NOMO-1 (cell line): ENCODE measurements at regions not wholly inside any gene's neighbourhood (a gene's known extent, or its start where the extent isn't known, plus 50 kb on each side); places are given as distances from the start of the nearest gene placed in this dataset.

Experiments
- DNase-seq, 2 experiments: peaks; one replicate each; lab custom pipeline; 2025; ENCODE audit not compliant: unreplicated experiment in 2 of 2; lab: John Stamatoyannopoulos, UW

DNA sequence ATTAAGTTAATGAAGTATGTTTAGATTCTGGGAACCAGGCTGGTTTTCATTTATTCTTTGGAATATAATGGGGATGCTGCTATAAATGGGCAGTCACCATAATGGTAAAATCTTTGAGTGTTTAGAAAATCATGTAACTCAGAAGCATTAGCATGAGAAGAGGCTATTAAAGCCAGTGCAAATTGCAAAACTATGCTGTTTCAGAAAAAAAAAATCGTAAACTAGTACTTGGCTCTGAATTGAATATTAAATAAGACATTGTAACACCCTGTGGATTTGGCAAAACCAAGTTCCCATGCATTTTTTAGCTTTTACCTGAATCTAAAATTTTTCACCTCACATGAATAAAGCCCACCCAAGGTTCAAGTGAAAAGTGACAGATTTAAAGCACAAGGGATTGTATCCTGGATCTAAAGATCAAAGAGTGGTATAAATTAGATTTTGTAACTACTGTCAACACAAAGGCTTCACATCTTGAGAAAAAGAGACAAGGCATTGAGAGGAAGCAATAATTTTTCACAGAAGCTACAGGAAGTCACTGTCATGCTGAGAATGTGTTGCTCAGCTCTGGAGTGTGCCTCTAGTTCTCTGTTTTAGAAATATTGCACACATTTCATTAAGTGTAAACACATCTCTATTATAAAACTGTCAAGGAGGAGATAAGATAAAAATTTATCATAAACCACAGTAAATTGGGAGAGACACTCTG, 142.2 kb downstream of the ABCA8 start:
- peak; percentile 59 to 86 for DNase-seq

DNA sequence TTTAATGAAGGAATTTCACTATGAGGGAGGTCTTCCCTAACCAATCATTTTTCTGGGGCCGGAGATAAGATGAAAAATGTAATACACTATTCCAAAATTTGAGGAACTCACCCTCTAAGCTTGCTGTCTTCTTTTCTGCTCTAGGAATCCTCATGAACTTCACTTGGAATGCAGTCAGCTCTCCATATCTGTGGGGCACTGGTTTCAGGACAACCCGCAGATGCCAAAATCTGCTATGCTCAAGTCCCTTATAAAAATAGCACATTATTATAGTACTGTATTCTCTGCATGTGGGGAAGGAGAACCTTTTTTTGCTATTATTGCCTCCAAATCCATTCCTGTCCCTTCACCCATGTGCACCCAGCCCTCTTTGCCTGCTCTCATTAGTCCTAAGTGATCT, 146.0 kb downstream of the ABCA8 start:
- DNase-seq, result no peak

DNA sequence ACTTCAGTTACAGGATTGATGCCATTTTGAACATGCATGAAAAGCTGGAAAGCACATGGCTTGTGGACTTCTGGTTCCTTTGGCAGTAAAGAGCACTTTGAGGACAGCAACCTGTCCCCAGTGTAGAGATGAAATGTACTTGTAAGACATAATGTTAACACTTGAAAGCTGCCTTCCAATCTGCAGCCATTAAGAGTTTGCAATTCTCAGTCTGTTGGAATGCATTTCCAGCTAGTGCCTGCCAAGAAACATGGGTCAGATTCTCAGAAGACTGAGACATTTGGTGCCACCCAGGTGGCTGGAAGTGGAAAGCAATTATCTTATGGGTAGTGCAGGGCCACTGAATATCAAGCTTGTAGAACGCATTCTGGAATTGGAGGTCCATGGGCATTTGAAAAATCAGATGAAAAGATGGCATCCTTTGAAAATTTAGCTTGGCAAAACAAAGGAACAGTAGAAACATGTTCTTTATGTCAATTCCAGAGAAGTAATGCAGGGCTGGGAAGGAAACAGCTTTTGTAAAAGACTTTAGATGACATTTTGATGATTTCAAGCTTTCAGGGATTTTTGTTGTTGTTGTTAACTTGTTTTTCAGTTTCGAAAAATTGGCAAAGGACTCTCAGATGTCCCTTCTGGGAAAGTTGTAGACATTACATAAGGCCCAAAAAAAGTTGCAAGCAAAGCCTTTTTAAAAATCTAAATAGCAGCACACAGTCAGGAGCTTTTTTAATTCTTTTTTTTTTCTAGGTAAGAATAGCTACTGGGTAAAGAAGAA, 147.0 kb downstream of the ABCA8 start:
- no peak for DNase-seq

DNA sequence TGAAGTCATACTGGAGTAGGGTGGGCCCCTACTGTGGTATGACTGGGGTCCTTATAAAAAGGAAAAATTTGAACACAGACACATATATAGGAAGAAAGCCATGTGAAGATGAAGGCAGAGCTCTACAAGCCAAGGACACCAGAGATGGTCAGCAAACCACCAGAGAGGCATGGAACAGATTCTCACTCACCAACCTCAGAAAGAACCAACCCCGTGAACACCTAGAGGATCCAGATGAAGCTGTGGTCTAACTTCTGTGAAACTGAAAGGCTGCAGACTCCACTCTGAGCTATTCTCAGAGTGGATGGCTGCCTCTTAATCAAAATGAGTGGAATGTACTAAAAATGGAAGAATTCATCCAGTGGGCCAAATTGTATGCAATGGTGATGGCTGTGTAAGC, 149.6 kb downstream of the ABCA8 start:
- no peak for DNase-seq

DNA sequence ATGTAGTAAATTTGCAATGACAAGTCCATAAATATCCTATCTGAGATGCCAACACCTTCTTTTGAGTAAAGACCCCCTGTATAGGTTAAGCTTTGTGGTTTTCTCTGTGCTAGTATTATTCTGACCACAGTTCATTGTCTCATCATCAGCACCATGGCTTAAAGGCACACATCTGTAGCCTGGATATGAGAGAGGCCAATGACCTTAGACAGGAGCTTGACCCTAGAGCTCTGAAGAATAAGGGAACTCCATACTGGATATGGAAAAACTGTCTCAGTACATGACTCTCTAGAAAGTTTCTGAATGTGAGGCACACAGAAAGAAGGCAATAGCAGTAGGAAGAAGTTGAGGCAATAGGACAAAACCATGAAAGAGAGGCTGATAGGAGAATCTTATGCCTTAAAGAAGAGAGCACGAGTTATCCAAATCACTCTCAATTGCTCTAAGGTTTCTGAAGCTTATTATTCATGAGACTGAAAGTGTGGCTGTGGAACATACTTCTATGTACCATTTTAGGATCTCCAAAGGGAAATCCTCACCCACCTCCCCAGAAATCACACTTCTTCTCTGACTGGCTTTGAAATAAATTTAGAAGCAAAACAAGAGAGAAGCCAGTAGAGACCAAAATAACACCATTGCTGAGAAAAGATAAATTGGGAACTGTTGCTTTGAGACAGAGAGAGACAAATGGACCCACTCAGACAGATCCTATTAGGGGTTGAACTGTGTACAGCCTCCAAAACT, 150.2 kb downstream of the ABCA8 start:
- DNase-seq, result no peak

DNA sequence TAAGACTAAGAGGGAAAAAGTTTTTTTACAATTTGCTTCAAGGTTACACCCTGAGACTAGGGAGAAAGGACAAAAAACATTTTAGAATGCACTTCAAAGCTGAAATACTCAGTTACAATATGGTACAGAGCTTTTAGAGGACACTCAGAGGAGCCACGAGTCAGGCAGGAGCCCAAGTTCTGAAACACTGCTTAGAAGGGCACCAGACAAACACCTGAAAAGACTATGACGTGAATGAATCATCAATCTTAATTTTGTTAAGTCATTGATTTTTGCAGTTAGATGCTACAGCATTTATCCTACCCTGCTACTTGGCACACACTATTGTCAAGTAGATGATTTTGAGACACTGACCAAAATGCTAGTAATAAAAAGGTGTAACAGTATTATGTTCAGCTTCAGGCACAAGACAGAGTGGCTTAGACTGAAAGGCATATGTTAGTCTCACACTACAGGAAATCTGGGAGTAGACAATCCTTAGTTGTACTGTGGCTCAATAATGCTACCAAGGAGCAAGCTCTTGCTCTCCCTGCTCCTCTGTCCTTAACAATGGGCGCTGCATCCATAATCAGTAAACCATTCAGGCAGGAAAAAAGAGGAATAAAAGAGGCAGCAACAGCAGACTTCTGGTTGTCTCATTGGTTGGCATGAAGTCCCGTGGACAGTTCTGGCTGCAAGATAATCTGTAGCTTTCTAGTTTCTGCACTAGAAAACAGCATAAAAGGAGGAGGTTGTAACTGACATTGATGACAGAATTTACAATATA, 151.8 kb downstream of the ABCA8 start:
- no peak for DNase-seq

DNA sequence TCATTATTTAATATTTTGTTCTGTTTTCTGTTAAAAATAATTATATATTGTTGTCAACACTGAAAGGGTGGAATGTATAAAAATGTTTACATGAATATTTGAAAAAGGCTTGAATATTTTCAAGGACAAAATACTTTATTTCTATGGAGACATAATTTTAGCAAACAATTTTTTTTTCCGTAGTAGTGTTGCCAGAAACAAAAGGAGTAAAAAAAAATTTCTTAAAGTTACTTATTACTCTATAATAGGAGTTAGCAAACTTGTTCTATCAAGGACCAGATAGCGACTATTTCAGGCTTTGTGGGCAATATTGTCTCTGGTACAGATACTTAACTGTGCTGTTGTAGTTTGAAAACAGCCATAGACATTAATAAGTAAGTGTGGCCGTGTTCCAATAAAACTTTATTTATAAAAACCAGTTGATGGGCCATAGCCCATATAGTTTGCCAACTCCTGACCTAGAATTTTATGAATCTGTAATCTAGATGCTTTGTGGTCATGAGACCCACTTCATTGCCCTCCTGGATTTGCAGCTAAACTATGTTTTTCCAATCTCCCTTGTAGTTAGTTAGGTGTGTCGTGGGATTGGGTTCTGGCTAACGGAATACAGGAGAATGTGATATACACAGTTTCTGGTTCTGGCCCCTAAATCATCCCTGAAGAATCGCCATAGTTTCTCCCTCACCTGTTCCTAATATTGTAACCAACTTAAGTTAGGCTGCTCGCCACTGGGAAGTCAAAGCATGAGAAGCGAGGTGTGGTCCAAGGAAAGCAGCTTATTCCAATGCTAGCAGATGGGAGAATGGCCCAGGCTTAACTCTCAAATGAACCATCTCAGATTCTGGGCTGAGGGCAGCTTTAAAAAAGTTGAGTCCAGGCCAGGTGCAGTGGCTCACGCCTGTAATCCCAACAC, 153.6 kb downstream of the ABCA8 start:
- no peak for DNase-seq

DNA sequence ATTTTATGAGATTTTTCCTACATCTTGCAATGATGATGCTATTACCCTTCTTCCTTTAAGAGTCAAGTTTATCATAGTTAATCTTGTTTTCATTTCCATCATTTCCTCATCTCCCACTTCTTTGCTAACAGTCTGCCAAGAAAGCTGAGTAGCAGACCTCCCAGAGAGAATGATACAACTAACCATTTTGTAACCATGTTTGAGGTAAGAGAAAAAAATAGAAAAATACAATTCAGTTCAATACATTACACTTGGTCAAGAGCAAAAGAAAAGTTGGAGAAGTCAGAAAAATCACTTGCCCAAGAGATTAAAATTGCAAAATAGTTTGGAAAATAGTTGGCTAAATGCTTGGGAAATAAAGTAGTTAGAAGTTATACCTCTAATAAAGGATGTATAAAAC, 154.4 kb downstream of the ABCA8 start:
- DNase-seq, result no peak

DNA sequence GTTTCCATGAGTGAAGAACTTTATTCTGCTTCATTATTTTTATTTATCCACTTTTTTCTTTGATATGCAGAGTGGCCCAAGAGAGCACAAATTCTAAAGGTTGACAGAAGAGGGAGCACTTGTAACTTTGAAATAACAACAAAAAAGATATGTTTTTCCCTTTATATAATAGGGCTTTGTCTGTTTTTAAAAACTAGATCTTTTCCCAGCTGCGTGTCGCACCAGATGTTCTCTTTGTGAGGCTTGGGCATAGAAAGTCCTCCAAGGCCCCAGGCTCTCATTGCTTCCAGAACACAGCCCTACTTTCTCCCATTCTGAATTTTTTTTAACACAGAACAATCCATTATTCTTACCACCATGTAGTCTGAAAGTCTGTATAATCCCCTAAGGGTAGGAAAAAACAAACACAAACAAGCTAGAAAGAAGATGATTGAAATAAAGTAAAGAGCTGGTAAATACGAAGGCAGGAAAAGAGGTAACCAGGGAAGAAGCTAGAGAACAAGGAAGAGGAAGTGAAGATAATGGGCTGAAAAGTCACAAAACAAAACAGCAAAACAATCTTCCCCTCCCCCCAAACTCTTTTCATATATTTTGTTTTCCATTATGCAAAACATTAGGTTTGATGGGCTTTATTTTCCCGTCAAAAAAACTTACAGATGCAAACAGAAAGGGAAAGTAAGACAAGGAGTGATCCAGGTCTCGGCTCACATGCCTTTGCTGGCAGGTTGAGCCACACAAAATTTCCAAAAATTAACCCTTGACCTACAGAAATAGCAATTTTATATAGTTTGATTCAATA, 160.4 kb downstream of the ABCA8 start:
- DNase-seq, result peak in 1 of 2 experiments; percentile 36

DNA sequence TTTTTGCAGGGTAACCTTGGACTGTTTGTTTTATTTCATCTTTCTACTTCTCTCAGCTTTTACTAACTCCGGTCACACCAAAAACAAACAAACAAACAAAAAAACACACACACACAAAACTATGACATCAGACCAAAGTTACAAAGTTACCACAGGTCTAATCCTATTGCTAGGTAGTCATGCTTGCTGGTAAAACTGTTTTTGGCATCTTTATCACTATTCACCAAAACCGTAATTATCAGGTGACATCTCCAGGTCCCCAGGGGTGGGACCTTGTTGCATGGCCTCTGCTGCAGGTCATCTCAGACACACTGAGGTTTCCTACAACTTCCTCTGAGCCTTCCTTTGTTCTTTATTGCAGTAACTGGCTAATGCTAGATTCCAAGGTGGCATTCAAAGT, 162.3 kb downstream of the ABCA8 start:
- no peak for DNase-seq

DNA sequence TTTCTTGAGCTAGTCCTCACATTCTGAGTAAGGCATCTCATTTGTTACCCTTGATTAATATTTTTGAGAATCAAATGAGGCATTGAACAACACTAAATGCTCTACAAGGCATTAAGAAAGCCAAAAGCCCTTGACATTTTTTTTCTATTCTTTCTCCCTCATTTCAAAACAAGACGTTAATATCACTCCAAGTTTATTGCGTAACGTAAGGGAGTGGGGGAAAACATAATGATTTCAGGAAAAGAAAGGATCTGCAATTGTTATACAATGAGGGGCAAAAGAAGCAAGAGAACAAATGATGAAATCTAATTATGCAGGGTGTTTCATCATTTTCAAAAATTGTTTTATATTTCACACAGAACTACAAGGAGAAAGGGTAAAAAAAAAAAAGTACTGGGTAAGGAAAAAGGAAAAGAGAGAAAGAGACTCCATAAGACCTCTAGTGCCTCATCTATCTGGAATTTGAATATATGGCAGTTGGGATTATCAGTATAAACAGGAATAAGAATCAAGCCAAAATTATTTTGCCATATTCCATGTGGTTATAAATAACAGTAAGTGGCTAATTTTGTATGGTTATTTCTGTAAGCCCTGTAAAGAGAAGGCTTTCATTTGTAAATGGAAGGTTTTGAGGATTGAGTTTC, 163.0 kb downstream of the ABCA8 start:
- DNase-seq, result peak in 1 of 2 experiments; percentile 14

DNA sequence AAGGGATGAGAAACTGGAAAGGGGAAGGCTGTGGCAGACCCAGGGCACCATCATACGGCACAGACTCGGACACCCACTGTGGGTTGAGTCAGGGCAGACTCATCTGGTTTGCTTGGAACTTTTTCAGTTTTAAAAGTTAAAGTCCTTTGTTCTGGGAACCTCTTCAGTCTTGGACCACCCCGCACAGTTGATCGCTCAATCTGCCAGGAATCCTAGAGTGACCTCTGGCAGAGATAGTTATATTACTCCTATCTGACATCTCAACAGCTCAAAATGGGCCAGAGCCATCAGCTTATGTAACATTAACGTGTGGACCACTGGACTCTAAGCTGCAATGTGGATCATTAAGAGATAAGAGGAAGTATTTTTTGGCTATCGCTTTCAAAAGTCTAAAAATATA, 164.3 kb downstream of the ABCA8 start:
- no peak for DNase-seq

DNA sequence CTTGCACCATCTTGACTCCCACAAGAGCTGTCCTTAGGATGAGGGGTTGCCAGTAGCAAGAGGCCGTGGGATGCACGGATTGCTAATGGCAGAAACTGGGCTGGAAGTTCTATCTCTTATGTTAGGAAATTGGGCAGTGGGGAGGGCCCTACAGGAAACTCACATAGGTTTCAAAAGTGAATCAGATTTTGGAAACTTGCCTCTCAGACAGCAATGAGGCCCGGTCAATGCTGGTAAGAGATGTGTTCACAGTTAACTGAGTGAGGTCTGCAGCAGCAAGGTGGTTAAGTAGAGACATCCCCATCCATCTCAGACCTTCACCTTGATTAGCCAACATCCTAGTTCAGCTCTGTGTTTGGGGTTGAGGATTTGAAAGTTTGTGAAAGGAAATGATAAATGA, 164.7 kb downstream of the ABCA8 start:
- no peak for DNase-seq

DNA sequence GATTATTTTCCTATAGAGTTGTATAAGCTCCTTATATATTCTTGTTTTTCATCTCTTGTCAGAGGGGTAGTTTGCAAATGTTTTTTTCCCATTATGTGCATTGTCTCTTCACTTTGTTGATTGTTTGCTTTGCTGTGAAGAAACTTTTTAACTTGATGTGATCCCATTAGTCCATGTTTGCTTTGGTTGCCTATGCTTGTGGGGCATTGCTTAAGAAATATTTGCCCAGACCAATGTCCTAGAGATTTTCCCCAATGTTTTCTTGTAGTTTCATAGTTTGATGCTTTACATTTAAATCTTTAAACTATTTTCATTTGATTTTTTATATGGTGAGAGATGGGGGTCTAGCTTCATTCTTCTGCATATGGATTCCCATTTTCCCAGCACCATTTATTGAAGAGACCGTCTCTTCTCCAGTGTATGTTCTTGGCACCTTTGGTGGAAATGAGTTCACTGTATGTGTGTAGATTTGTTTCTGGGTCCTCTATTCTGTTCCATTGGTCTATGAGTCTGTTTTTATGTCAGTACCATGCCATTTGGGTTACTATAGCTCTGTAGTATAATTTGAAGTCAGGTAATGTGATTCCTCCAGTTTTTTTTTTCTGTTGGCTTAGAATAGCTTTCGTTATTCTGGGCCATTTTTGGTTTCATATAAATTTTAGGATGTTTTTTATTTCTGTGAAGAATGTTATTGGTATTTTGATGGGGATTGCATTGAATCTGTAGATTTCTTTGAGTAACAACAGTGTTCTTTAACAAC, 165.8 kb downstream of the ABCA8 start:
- DNase-seq, result no peak

DNA sequence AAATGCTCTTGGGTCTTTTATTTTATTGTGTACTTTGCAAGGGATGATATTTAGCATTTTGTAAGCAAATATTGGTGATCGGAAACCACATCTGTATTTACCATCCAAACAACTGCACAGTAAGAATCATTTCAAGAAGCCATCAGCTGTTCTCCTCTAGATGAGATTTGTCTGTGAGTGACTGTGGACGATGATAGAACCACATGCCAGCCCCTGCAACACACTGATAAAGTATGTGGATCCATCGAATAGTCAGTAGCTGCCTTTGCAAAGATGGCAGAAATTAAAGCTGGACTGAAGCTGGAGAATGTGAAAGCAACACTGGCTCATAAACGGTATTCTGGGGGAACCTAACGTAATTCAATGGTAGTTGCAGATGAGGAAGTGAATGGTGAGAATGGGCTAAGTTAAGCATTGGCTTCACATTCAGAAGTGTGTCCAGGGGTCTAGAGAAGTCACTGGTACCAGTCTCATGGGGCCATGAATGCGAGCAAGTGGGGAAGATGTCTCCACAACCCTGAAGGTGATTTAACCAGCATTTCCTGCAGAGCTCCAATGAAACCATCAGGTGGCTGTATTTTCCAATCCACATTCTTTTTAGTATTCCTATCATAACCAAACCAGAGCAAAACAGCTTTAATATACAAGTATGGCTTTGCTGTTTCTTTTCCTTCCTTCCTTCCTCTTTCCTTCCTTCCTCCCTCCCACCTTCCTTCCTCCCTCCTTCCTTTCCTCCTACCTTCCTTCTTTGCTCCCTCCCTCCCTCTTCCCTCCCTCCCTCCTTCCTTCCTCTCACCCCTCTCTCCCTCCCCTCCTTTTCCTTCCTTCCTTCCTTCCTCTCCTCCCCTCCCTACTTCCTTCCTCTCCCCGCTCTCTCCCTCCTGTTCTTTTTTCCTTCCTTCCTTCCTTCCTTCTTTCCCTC, 169.4 kb downstream of the ABCA8 start:
- DNase-seq, result peak in 1 of 2 experiments; percentile 13

DNA sequence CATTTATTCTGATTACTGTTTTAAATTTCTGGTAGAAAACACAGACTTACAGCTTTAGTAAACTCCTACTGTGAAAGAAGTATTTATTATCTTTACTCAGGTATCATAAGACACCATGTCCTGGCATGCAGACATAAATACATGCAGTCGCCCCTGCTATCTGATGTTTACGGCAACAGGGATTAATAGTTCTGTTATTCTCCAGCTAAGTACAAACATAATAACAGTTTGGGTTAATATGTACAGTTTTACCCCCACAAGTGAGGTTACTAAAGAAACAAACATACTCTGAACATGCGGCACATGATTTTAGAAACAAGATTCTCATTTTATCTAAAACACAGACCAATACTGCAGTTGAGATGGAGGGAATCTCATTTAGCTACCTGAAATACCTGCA, 170.8 kb downstream of the ABCA8 start:
- DNase-seq, result no peak

DNA sequence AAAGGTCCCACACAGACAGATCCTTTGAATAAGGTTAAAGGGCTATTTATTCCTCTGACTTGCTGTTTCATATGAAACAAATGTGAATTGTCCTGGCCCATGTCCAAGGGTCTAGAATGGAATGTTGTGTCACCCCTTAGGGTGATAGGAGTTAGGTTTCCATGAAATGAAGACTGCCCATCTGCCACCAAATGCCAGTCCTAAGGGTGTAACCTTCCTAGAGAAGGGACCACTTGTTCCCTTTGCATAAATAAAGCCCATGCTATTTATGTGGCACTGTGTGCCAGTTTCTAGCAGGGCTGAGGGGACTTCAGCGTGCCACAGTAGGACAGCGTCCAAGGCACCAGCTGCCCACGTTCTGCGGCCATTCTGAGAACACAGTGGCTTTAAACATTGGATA, 171.3 kb downstream of the ABCA8 start:
- DNase-seq, result no peak
